Adrenal gland (tissue), 9 donors: ENCODE measurements at regions not wholly inside any gene's neighbourhood (a gene's known extent, or its start where the extent isn't known, plus 50 kb on each side); places are given as distances from the start of the nearest gene placed in this dataset.

Experiments used
- DNase-seq, 7 donors: peaks; one replicate each; pipeline ENCODE4 v3.0.0-alpha.2; 2019 to 2020
- H3K27ac ChIP-seq, 5 donors: fragments of 200-600 bp; sonication (generic) in 4 of 5; 1 replicate in 3 of 5; 2 replicates in 2 of 5; pipeline versions ENCODE4 v1.5.1 to v1.8.0; 2016 to 2020; ENCODE audit warnings: mild to moderate bottlenecking in 1 of 5
- H3K27me3 ChIP-seq: fragments of 200-600 bp; 2 replicates; pipeline ENCODE4 v1.8.0; 2021
- H3K36me3 ChIP-seq, 2 donors: fragments of 200-600 bp; replicated peaks in 1 of 2; 1 replicate in 1 of 2; 2 replicates in 1 of 2; pipeline versions ENCODE4 v1.5.1 to v1.8.0; 2018 to 2022
- H3K4me1 ChIP-seq, 2 donors: fragments of 200-600 bp; replicated peaks in 1 of 2; 1 replicate in 1 of 2; 2 replicates in 1 of 2; pipeline versions ENCODE4 v1.5.1 to v1.8.0; 2018 to 2021
- H3K4me3 ChIP-seq, 4 donors: fragments of 200-600 bp; sonication (generic) in 3 of 4; one replicate each; pipeline ENCODE4 v1.5.1; 2016 to 2018
- H3K9me3 ChIP-seq, 3 donors: fragments of 200-600 bp; sonication (generic) in 1 of 3; replicated peaks in 1 of 3; 1 replicate in 2 of 3; 2 replicates in 1 of 3; pipeline versions ENCODE4 v1.5.1 to v1.8.0; 2016 to 2021
- POLR2A ChIP-seq, 2 donors: fragments of 450-650 bp; IDR thresholded peaks; one replicate each; pipeline ENCODE4 v1.6.1; 2017; ENCODE audit warnings: antibody characterized with exemption in 2 of 2, mild to moderate bottlenecking in 2 of 2, moderate library complexity in 1 of 2
- WGBS, 4 donors: extraction: QIAGEN DNeasy Blood & Tissue Kit in 2 of 4; methylation state at CpG; one replicate each; pipeline versions ENCODE4 v1.1.5 to v1.1.7; 2013 to 2017; 5-methylcytosine and 5-hydroxymethylcytosine counted together
- intact Hi-C, 2 donors: fragments of 100-400 bp; cut with DNase I; formaldehyde crosslinking; loops; one replicate each; pipeline versions ENCODE4 v1.14.1 to v1.15.0; 2022 to 2023
- TF ChIP-seq, protein P1 (sequence below), 6 experiments: fragments of 450-650 bp in 4 of 6; fragments of 200-600 bp in 2 of 6; sonication (generic) in 1 of 6; IDR thresholded peaks; 1 replicate in 5 of 6; 2 replicates in 1 of 6; pipeline versions ENCODE4 v1.5.1 to v1.8.0; 2016 to 2021; ENCODE audit warnings: antibody characterized with exemption in 6 of 6, mild to moderate bottlenecking in 2 of 6, moderate library complexity in 1 of 6
- donor health status: healthy with polysubstance abuse.
- donor health status: Bipolar disorder and iron deficiency.
- donor health status: DM: yes; HTN: yes; CAD: no.
- donor health status: DM: no; HTN: no; CAD: no.
- donor health status: DM: no; HTN: no; CAD: no.

DNA sequence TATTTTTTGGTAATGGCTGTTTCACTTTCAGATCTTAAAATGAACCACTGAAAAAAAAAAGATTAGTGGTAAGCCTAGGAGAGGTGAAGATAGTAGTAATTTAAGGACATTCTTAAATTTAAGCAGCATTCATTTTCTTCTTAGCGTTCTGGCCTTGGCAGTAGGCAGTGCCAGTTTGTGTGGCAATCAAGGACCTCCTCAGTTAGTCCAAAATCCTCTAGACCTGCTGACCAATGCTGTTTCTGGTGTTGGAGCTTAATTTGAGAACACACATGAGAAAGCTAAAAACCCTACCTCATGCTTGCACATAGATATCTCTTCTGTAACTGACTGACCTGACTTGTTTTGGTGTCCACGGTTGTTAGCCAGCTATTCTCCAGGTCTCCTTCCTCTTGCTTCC is 219.8 kb upstream of the RGS6 start:
- H3K4me3 ChIP-seq, result no peak overlapping the region
- 84 to 90% (median 86%) methylated on average over 2 of the region's 2 CpGs for WGBS, 4 donors
- no peaks in the 10 kb centered on the region for H3K27me3 ChIP-seq
- intact Hi-C loops, result no loop called here
- peaks cover 0 to 16% of the 10 kb centered on the region in 2 donors for H3K4me1 ChIP-seq
- DNase-seq, result no peak
- H3K9me3 ChIP-seq, result no peaks in the 10 kb centered on the region
- H3K27ac ChIP-seq, result no peak overlapping the region
- H3K36me3 ChIP-seq, result peaks cover 0 to 11% of the 10 kb centered on the region in 2 donors
- TF ChIP-seq, protein P1, sequence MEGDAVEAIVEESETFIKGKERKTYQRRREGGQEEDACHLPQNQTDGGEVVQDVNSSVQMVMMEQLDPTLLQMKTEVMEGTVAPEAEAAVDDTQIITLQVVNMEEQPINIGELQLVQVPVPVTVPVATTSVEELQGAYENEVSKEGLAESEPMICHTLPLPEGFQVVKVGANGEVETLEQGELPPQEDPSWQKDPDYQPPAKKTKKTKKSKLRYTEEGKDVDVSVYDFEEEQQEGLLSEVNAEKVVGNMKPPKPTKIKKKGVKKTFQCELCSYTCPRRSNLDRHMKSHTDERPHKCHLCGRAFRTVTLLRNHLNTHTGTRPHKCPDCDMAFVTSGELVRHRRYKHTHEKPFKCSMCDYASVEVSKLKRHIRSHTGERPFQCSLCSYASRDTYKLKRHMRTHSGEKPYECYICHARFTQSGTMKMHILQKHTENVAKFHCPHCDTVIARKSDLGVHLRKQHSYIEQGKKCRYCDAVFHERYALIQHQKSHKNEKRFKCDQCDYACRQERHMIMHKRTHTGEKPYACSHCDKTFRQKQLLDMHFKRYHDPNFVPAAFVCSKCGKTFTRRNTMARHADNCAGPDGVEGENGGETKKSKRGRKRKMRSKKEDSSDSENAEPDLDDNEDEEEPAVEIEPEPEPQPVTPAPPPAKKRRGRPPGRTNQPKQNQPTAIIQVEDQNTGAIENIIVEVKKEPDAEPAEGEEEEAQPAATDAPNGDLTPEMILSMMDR (IDR thresholded peaks at IDR 0.05), result no peak
- no peak for TF ChIP-seq POLR2A (IDR thresholded peaks at IDR 0.05)

DNA sequence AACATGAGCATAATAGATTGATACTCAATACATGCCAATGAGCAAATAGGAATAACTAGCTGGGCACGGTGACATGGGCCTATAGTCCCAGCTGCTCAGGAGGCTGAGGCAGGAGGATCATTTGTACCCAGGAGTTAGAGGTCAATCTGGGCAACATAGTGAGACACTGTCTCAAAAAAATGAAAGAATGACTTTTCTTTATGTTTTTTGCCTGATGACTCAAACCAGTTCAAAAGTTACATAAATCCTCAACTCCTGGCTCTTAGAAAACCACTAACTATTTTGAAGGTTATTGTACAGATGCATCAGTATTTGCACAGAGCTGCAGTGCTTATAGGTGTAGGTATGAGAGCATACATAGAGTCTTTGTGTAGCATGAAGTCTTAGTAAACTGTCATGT is 219.2 kb upstream of the RGS6 start:
- Histone ChIP-seq H3K4me1 (peaks cover 0 to 16% of the 10 kb centered on the region in 2 donors), H3K27ac (no peak overlapping the region), H3K9me3 (no peaks in the 10 kb centered on the region), H3K36me3 (peaks cover 0 to 11% of the 10 kb centered on the region in 2 donors), H3K27me3 (no peaks in the 10 kb centered on the region), H3K4me3 (no peak overlapping the region)
- intact Hi-C loops, result no loop called here
- DNase-seq, result no peak
- WGBS, 4 donors, result 94 to 100% (median 96%) methylated on average over 1 of the region's 1 CpG
- TF ChIP-seq, protein P1 (IDR thresholded peaks at IDR 0.05), result no peak

DNA sequence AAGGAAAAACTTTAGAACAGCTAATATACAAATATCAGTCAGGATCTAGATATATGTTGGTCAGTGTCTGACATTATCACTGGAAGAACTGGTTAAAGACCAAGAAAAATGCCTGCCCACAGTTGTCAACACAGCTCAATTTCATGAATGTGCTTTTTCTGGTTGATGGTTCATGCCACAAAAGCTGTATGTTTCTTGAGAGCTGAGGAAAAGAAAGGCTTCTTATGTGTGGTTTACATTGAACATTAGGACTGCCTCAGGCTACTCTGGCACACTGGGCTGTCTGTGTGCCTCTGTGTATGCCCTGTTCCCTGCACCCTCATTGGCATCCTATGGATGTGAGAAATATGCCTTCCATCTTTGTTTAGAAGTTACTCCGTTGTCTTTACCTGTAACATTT is 218.8 kb upstream of the RGS6 start:
- no peaks in the 10 kb centered on the region for H3K27me3 ChIP-seq
- H3K4me3 ChIP-seq, result no peak overlapping the region
- intact Hi-C loops, result no loop called here
- no peak overlapping the region for H3K27ac ChIP-seq
- DNase-seq, result no peak
- TF ChIP-seq POLR2A (IDR thresholded peaks at IDR 0.05), result no peak
- TF ChIP-seq, protein P1 (IDR thresholded peaks at IDR 0.05), result no peak
- H3K9me3 ChIP-seq, result no peaks in the 10 kb centered on the region
- peaks cover 0 to 11% of the 10 kb centered on the region in 2 donors for H3K36me3 ChIP-seq
- 92 to 100% (median 95%) methylated on average over 1 of the region's 1 CpG for WGBS, 4 donors
- peaks cover 0 to 16% of the 10 kb centered on the region in 2 donors for H3K4me1 ChIP-seq

DNA sequence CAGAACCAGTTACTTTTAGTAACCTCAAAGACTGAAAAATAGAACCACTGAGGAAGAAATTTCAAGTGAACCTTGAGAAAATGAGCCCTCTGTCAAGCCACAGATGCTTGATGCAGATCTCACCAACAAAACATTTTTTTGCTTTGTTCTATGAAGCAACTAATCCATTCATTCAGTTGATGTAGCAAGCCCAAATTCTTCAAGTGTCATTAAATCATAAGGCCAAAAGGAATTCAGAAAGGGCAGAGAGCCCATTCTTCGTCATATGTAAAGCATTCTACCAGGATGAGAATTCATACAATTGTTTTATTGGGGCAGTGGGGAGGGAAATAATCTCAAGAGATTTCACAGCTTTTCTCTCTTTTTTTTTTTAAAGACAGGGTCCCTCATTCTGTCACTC is 218.0 kb upstream of the RGS6 start:
- no peak for DNase-seq
- Histone ChIP-seq H3K4me1 (peaks cover 0 to 16% of the 10 kb centered on the region in 2 donors), H3K27me3 (no peaks in the 10 kb centered on the region), H3K9me3 (no peaks in the 10 kb centered on the region), H3K4me3 (no peak overlapping the region), H3K36me3 (peaks cover 0 to 9% of the 10 kb centered on the region in 2 donors), H3K27ac (no peak overlapping the region)
- TF ChIP-seq, protein P1 (IDR thresholded peaks at IDR 0.05), result no peak
- no peak for TF ChIP-seq POLR2A (IDR thresholded peaks at IDR 0.05)
- intact Hi-C loops, result no loop called here
- WGBS, 4 donors, result 76 to 97% (median 91%) methylated on average over 1 of the region's 1 CpG
